ENCODE measurements at regions not wholly inside any gene's neighbourhood (a gene's known extent, or its start where the extent isn't known, plus 50 kb on each side); places are given as distances from the start of the nearest gene placed in this dataset.

GRCh38 chr7:43040461-43040860 is 72.0 kb upstream of the HECW1 start:
- peaks cover 6% of the 10 kb centered on the region for H3K9me3 Mint-ChIP-seq (ENCODE audit: low read depth)
- H3K4me1 Mint-ChIP-seq (ENCODE audit: low read depth): peaks cover 8% of the 10 kb centered on the region
- DNase-seq (ENCODE audit: low spot score): no peak
- H3K36me3 Mint-ChIP-seq (ENCODE audit: low read depth): peaks cover 2% of the 10 kb centered on the region
- peaks cover 6% of the 10 kb centered on the region for H3K27me3 Mint-ChIP-seq (ENCODE audit: low read depth)
- H3K4me3 Mint-ChIP-seq (ENCODE audit: unreplicated experiment): no peak overlapping the region
- no peak overlapping the region for H3K27ac Mint-ChIP-seq (ENCODE audit: unreplicated experiment)
- TF ChIP-seq CTCF (IDR thresholded peaks at IDR 0.05): no peak

GRCh38 chr7:43041105-43041504 is 71.3 kb upstream of the HECW1 start:
- Mint-ChIP-seq H3K27me3 (ENCODE audit: low read depth) (peaks cover 6% of the 10 kb centered on the region), H3K4me1 (ENCODE audit: low read depth) (peaks cover 8% of the 10 kb centered on the region), H3K27ac (ENCODE audit: unreplicated experiment) (no peak overlapping the region), H3K9me3 (ENCODE audit: low read depth) (peaks cover 6% of the 10 kb centered on the region), H3K4me3 (ENCODE audit: unreplicated experiment) (no peak overlapping the region), H3K36me3 (ENCODE audit: low read depth) (peaks cover 2% of the 10 kb centered on the region)
- no peak for TF ChIP-seq CTCF (IDR thresholded peaks at IDR 0.05)
- DNase-seq (ENCODE audit: low spot score): no peak

- TF ChIP-seq CTCF (IDR thresholded peaks at IDR 0.05): no peak
- H3K4me1 Mint-ChIP-seq (ENCODE audit: low read depth): peaks cover 8% of the 10 kb centered on the region
- H3K27me3 Mint-ChIP-seq (ENCODE audit: low read depth): peaks cover 6% of the 10 kb centered on the region
- H3K27ac Mint-ChIP-seq (ENCODE audit: unreplicated experiment): no peak overlapping the region
- no peak for DNase-seq (ENCODE audit: low spot score)
- H3K9me3 Mint-ChIP-seq (ENCODE audit: low read depth): peaks cover 6% of the 10 kb centered on the region
- H3K4me3 Mint-ChIP-seq (ENCODE audit: unreplicated experiment): no peak overlapping the region
- H3K36me3 Mint-ChIP-seq (ENCODE audit: low read depth): peaks cover 2% of the 10 kb centered on the region
These were observed 70.7 kb upstream of the HECW1 start for GRCh38 chr7:43041724-43042123.

GRCh38 chr7:43042302-43042701 is 70.1 kb upstream of the HECW1 start:
- Mint-ChIP-seq H3K4me1 (ENCODE audit: low read depth) (peaks cover 8% of the 10 kb centered on the region), H3K27me3 (ENCODE audit: low read depth) (peaks cover 6% of the 10 kb centered on the region), H3K9me3 (ENCODE audit: low read depth) (peaks cover 6% of the 10 kb centered on the region), H3K4me3 (ENCODE audit: unreplicated experiment) (no peak overlapping the region), H3K36me3 (ENCODE audit: low read depth) (peaks cover 2% of the 10 kb centered on the region), H3K27ac (ENCODE audit: unreplicated experiment) (no peak overlapping the region)
- TF ChIP-seq CTCF (IDR thresholded peaks at IDR 0.05): no peak
- no peak for DNase-seq (ENCODE audit: low spot score)

- Mint-ChIP-seq H3K4me1 (ENCODE audit: low read depth) (peaks cover 8% of the 10 kb centered on the region), H3K9me3 (ENCODE audit: low read depth) (peaks cover 18% of the 10 kb centered on the region), H3K4me3 (ENCODE audit: unreplicated experiment) (no peak overlapping the region), H3K27ac (ENCODE audit: unreplicated experiment) (no peak overlapping the region), H3K27me3 (ENCODE audit: low read depth) (peaks cover 6% of the 10 kb centered on the region), H3K36me3 (ENCODE audit: low read depth) (peaks cover 8% of the 10 kb centered on the region)
- no peak for DNase-seq (ENCODE audit: low spot score)
- TF ChIP-seq CTCF (IDR thresholded peaks at IDR 0.05): no peak
These were observed 67.9 kb upstream of the HECW1 start for GRCh38 chr7:43044511-43044910.
